ENCODE measurements at regions not wholly inside any gene's neighbourhood (a gene's known extent, or its start where the extent isn't known, plus 50 kb on each side); places are given as distances from the start of the nearest gene placed in this dataset.
A peak's percentile ranks its signal among the peaks of the same experiment; 100 is the strongest.

DNA sequence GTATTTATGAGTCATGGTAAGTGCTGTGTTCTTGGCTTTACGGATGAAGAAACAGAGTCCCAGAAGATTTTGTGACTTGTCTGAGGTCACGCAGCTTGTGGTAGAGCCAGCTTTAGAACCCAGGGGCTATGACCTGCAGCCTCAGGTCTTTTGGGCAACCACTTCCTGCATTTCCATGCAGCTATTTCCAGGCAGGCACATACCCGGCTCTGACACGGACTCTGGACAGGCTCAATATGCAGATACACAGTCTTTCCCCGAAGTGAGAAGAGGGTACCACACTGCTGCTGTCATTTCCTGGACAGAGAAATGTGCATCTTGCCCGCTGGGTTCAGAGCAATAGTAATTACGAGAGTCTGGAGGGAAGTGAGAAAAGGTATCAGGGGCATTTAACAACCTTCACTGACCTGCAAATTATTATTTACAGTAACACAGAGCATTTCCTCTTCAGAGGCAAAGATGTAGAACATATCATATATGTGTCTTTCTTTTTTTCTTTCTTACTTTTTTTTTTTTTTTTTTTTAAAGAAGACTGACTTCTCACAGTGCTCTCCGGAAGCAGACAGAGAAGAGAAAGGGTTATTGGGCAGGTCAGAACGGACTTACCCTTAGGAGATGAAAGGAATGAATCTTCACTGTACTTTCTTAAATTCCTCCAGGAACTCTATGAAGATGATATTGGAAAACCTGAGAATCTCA lies 185.1 kb downstream of the CLIC5 start:
- DNase-seq (ENCODE audit: low spot score), result peak; percentile 12

DNA sequence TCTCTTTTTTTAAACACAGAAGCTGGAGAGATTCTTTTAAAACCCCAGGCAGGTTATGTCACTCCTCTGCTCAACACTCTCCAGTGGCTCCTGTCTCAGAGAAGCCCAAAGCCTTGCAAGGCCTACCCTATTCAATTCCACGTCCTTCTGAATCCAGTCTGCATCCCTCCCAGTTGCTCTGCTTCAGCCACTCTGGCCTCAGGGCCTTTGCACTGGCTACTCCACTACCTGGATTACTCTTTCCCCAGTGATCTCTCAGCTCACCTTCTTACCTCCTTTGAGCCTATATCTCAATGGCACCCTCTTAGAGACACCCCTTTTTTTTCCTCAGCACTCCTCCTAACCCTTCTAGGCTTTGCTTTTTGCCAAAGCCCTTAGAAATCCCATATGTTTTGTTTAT lies 185.8 kb downstream of the CLIC5 start:
- DNase-seq (ENCODE audit: low spot score), result no peak

DNA sequence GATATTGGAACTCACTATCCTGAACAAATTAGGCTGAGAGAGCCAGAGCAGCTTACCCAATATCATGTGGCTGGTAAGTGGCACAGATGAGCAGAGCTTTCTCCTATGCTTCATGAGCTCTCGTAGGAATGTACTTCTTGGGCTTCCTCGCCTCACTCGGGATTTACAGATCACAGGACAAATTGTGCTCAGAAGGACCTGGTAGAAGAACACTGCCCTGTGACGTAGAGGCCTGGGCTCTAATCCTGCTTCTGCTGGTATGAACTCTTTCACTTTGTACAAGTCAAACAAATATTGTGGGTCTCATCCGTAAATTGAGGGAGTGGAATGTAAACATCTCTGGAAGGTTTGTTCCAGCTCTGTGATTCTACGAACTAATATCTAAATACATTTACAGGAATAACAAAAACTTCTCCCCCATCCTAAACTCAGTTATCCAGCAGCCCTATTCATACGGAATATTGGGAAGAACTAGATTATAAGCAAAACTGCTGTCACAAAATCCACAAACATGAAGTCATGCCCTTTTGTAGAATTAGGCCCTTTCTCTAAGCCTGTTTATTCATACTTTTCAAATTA lies 187.6 kb downstream of the CLIC5 start:
- DNase-seq (ENCODE audit: low spot score), result no peak

DNA sequence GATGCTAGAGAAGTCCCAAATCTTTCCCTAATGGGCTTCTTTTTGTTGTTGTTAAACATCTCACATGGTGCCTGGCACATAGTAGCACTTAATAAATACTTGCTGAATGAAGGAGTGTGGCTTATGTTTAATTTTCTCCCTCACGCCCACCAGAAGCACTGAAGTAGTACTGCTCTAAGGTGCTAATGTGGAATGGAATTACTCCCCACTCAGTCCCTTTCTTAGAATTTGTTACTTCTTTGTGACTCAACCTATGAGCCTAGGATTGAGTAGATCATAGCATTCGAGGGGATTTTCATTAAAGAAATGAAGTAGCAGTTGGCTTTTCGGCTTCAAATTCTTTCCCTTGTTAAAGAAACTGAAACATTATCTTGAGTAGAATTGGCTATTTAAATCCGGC lies 192.8 kb downstream of the CLIC5 start:
- no peak for DNase-seq (ENCODE audit: low spot score)

DNA sequence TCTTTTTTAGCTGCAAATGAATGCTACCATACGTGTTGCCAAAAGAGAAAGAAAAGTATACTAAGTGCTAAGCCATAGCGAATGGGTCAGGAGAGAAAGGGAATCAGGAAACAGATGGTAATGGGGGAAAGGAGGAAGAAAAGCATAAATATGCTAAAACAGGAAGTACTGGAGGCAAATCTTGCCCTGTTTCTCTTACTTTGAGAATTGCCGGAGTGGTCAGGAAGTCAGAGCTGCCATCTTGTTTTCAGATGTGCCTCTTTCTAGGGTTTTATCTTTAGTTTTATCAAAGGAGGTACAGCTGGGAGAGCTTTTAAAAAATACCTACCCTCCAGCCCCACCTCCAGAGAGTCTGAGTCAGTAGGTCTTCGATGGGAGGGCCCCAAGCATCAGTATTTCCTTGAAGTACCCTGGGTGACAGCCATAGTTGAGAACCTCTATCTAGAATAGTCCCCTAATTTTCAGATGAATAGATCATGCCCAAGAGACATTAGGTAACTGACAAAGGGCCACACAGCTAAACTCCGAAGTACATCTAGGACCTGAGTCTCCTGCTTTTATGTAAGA lies 193.3 kb downstream of the CLIC5 start:
- DNase-seq (ENCODE audit: low spot score), result no peak

DNA sequence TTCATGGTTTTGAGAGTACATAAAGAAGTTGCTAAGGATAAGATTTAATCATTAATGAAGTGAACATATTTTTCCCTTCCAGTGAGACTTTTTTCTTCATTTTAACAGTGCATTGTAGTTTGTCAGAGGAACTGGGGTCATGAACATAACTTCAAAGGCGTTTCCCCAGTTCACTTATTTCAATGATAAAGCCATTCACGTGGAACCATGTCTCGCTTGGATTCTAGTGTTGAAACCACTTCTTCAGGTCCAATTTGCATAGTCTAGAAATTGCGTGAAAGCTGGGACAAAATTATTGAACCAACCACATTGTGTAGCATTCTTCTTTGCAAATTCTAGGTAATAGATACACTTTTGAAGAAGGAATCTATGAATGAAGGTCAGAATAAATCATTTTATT lies 197.0 kb downstream of the CLIC5 start:
- no peak for DNase-seq (ENCODE audit: low spot score)

DNA sequence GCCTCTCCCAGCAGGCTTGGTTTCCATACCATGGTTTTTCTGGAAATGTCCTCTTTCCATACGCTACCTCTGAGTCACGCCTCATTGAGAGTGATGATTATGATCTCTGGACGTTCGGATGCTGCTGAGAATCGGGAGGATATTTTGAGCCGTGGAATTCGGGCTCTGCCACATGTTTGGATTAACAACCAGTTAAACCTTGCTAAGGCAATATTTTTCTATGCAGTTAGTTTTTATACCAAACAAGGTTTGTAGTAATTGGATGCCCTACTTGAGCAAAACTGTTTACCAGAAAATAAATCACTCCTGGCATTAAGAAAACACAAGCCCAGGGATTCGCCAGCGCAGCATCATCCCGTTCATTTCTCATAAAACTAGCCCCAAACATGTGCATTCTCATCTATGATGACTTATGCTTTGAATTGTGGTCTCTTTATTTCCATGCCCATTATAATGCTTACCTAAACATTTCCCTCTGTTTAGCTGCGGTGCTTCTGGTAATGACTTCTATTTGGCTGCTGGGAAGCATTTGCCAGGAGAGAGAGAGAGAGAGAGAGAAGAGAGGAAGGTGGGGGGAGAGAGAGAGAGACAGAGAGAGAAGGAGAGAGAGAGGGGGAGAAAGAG lies 198.9 kb downstream of the CLIC5 start:
- DNase-seq (ENCODE audit: low spot score), result no peak

DNA sequence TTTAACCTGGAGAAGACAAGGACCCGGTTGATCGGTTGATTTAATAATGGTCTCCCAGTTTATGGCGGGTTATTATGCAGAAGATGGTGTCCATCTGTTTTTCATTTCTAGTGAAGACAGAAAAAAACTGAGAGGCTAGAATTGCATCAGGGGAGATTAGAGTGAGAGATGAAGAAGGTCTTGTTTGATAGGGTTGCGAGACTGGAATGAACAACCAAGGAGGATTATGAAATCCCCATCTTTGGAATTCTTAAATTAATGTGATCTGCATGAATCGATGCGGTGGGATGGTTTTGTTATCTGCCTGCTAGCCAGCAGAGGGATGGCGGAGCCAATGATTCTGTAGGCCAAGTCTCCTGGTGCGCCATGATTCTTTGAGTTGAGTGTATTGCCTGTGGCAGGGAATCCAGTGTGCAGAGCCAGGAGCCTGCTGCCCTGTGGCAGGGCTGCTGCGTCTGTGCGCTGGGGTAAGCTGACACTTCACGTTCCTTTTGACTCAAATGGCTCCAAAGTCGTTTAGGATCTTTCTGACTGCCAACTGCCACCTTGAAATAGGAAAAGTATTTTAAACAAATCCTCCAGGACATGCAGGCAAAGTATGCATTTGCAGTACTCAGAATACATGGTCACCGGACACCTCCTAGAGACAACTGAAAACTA lies 200.1 kb downstream of the CLIC5 start:
- DNase-seq (ENCODE audit: low spot score), result no peak

DNA sequence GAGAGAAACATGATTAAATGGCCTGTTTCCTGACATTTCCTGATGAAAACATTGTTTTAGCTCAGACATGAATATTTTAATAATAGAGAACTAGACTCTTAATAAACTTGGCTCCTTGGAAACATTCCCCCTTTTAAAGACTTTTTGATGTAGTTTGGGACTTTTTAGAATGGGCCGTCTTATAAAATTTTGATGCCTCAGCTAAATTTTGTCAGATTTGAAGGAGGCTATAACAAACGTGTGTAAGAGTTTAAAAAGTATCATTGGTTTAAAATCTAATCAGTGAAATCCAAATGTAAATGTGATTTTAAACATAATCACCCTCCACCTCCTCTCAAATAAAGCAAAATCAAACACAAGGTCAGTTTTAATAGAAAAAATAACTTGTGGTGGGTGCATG lies 200.9 kb downstream of the CLIC5 start:
- no peak for DNase-seq (ENCODE audit: low spot score)

DNA sequence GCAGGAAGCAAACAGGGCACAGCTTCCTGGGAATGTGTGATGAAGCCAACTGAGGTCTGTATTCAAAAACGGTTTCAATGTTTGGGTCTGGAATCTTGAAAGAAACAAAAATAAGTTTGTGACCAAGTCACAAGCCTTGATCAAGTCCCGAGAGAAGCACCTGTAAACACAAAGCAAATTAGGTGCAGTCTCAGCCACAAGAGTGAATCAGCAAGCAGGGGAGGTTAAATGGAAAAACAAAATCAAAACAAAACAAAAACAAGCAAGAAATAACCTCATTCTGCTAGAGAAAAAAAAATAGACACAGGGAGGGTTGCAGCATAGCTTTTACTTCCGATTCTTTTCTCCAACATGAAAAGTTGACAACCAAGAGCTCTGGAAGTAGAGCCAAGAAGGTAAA lies 201.7 kb downstream of the CLIC5 start:
- no peak for DNase-seq (ENCODE audit: low spot score)

DNA sequence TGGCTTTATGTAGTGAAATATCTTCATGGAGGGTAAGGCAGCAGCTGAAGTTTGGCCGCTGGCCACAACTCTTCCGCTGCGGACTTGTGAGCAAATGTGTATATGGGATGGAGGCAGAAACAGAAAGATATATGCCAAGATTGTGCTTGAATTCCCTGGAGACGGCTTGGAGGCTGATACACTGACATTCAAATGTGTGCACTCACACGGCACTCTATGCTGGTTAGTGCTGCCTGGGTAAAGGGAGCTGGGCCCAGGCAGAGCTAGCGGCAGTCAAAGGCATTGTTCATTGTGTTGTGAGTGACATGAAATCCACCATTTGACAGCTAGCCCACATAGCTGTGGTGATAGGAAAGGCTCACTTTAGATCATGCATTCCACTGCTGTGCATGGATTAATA lies 202.7 kb downstream of the CLIC5 start:
- no peak for DNase-seq (ENCODE audit: low spot score)

DNA sequence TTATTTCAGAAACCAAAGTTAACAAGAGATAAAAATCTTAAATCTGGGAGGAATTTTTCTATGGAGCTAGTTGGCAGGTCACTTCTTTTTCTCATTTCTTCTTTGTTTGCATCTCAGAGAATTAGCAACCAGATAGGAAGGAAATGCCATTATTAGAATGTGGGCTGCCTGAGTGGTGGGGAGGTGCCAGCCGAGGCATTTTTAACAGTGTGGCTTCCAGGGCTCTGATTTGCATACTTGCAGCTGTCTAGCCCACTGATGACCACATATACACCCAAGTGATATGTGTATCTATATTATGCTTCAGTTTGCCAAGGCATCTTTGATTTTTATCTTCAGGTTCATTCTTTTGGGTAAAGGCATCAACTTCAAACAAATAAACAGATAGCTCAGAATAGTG lies 206.7 kb downstream of the CLIC5 start:
- DNase-seq (ENCODE audit: low spot score), result no peak

DNA sequence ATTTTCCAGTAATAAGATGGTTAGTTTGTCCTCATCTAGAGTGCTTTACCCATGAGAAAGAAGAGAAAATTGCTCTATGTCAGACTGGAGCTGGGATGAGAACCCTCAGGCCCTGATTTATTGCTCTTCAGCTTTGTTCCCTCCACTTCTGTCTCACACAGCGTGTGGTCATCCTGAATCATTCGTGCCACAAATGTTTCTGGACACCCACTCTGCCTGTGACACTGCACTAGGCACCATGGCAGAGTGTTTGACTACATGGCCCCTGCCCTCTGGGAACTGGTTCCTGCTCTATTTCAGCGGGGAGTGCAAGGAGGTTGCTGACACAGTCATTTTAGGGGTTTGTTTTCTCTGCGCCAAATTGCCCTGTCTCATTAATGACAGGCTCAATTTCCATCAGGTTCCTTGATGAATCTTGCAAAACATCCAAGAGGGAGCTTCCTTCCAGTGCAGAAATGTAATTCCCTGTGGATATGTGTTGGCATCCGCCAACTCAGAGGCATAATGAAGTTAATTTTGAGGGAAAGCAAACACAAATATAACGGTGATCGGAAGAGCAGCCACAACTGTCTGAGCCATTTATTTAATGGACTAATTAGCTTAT lies 207.5 kb downstream of the CLIC5 start:
- DNase-seq (ENCODE audit: low spot score), result no peak

DNA sequence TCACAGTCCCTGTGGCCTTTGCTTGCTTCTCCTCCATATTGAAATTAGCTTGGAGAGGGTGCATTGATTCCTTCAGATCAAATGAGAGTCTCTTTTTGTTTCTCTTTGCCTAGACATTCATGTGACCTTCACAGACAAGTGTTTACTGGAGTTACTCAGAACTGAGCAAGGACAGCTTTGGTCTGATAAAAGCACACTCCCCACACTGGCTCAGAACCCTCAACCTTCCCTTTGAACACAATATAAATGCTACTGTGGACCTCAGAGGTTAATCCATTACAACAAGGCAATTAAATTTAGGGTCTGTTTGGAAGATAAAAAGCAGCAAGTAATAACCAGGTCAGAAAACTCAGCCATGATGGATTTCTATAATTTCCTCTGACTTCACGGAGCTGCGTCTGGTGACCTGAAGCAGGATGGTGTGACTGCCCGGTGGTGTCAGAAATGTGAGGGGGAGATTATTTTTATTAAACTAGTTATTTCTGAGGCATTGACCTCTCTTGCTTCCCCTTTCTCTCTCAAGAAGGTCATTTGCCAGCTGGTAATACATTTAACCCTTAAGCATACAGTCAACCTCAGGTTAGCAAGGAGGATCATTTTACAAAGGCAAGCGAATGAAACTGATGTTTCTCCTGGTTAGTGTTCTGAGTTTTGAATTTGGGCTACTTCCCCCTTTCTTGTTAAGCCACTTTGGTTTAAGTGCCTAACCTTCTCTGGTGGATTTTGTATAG lies 208.2 kb downstream of the CLIC5 start:
- no peak for DNase-seq (ENCODE audit: low spot score)

DNA sequence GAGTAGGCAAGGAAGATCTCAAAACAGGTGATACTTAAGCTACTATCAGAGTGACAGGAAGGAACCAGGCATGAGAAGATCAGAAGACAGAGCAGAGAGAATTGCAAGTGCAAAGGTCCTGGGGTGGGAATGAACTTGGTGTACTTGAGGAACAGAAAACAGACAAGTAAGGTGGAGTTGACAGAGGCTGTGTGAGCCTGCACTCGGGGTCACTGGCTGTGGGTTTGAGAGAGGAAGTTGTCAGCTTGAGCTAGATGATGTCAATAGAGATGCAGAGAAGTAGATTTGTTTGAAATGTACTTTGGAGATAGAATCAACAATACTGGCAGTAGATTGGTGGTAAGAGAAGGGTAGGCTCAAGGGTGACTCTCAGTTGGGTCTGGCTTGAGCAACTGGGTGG lies 209.5 kb downstream of the CLIC5 start:
- DNase-seq (ENCODE audit: low spot score), result no peak

DNA sequence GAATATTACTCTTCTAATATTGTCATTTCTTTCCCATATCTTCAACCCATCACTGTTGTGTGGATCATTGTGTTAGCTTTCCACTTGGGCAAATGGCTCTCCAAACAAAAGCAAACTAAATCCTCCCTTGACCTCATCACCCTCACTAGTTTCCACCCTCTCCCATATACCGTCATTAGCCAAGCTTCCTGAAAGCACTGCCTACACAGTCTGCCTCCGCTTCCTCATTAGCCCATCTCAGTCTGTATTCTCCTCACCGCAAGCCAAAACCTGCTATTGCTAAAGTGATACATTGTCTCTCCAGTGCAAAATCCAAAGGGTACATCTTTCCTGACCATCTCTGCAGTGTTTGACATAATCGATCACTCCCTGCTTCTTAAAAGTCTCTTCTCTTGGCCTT lies 212.6 kb downstream of the CLIC5 start:
- no peak for DNase-seq (ENCODE audit: low spot score)

DNA sequence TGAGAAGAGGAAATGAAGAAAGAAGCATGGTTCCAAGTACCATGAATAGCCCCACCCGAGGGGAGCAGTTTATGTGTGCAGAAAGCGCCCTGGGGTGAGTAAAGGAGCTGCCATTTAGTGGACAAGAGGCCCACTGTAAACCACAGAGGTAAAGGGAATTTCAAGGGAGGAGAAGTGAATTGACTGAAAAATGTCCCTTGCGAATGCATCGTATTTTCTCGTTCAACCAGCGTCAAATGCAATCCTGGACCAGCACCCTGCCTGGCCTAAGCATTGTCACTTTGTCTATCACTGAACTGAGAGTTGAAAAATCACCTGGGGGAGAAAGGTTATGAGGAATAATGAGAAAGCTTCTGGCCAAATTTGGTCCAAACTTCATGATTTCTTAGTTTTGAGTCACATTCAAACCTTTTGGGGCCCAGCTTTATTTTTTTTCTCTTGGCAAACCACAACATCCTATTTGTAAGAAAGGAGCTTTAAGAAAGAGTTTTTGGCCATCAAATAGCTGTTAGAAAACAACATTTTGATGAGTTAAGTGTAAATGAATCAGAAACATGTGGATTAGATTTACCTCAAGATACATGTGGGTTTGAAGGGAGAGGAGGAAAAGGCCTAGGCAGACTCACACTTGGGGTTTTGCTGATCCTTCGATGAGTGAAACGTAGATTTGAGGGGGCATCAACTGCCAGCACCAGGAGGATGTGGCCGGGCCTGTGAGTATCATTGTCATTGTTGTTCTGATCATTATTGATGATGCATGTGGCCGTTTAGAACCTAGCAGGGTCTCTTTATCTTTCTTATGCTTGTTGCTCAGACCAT lies 214.0 kb downstream of the CLIC5 start:
- no peak for DNase-seq (ENCODE audit: low spot score)

DNA sequence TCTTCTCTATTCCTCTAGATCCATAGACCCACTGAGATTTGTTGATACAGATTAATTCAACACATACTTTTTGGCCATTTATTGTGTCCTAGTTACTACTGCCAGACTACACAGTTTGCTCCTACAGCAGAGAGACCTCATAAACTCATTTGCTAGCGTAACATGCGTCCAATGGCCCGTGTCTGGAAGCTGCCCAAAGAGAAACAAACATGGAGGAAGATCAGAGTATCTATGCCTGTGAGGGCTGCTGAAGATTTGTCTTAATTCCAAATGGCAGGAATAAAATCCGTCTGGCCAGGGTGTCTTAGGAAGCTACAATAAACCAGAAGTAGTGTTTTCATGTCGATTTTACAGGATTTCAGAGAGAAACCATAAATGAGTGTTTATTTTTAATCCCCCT lies 214.7 kb downstream of the CLIC5 start:
- no peak for DNase-seq (ENCODE audit: low spot score)

DNA sequence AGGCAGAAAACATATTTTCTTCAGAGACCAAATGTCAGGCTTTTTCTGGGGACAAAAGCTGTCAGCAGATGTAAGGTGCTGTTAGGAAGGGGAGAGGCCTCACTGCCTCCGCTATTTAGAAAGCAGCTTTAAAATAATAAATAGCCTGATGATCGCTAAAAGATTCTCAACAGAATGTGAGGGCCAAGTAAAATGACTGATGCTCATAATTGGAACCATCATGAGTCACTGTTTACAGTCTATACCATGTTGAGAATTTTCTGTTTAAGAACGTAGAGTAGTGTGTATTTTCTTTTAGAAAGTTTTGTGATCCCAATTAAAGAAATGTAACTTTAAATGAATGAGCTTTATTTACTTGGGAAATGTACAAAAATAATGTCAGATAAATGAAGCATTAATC lies 220.0 kb downstream of the CLIC5 start:
- DNase-seq (ENCODE audit: low spot score), result no peak

DNA sequence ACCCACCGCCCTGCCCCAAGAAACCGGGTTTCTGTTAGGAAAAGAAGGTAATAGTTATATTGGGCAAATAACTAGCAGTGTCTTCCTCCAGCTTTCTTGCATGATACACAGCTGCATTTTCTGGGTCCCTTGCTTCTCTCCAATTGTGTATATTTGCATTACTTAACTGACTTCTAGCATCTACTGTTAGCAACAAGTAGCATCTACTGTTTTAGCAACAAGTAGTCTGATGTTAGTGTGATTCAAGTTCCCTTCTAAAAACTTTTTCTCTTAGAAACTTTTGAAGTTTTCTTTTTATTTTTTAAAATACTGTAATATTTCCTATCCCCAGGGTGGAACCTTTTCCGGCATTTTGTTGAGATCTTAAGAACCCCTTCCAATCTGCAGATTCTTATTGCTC lies 221.2 kb downstream of the CLIC5 start:
- DNase-seq (ENCODE audit: low spot score), result no peak

Measured in CD4-positive, alpha-beta T cell treated with Interleukin-6 at 100 ng/mL for 8 hours (primary cell).